ENCODE measurements at regions not wholly inside any gene's neighbourhood (a gene's known extent, or its start where the extent isn't known, plus 50 kb on each side); places are given as distances from the start of the nearest gene placed in this dataset.

GRCh38 chr21:27424601-27425000 lies 457.7 kb upstream of the ADAMTS5 start:
- DNase-seq (ENCODE audit: low read depth in 3 of 3, low spot score in 1 of 3): no peak

- no peak for DNase-seq (ENCODE audit: low read depth in 3 of 3, low spot score in 1 of 3)
Measured at GRCh38 chr21:27423906-27424595, 457.2 kb upstream of the ADAMTS5 start.

GRCh38 chr21:27423038-27423437 lies 456.1 kb upstream of the ADAMTS5 start:
- DNase-seq (ENCODE audit: low read depth in 3 of 3, low spot score in 1 of 3): no peak

GRCh38 chr21:27422435-27422834 lies 455.5 kb upstream of the ADAMTS5 start:
- DNase-seq (ENCODE audit: low read depth in 3 of 3, low spot score in 1 of 3): no peak

- DNase-seq (ENCODE audit: low read depth in 3 of 3, low spot score in 1 of 3): no peak
Measured at GRCh38 chr21:27421654-27422053, 454.8 kb upstream of the ADAMTS5 start.

- no peak for DNase-seq (ENCODE audit: low read depth in 3 of 3, low spot score in 1 of 3)
Measured at GRCh38 chr21:27419153-27419552, 452.3 kb upstream of the ADAMTS5 start.

GRCh38 chr21:27418346-27418745 lies 451.5 kb upstream of the ADAMTS5 start:
- DNase-seq (ENCODE audit: low read depth in 3 of 3, low spot score in 1 of 3): no peak

GRCh38 chr21:27412530-27412929 lies 445.6 kb upstream of the ADAMTS5 start:
- no peak for DNase-seq (ENCODE audit: low read depth in 3 of 3, low spot score in 1 of 3)

GRCh38 chr21:27408826-27409225 lies 441.9 kb upstream of the ADAMTS5 start:
- DNase-seq (ENCODE audit: low read depth in 3 of 3, low spot score in 1 of 3): no peak

GRCh38 chr21:27407271-27407670 lies 440.4 kb upstream of the ADAMTS5 start:
- DNase-seq (ENCODE audit: low read depth in 3 of 3, low spot score in 1 of 3): no peak

- DNase-seq (ENCODE audit: low read depth in 3 of 3, low spot score in 1 of 3): no peak
Measured at GRCh38 chr21:27406300-27407009, 439.6 kb upstream of the ADAMTS5 start.

GRCh38 chr21:27403011-27403410 lies 436.1 kb upstream of the ADAMTS5 start:
- no peak for DNase-seq (ENCODE audit: low read depth in 3 of 3, low spot score in 1 of 3)

- DNase-seq (ENCODE audit: low read depth in 3 of 3, low spot score in 1 of 3): no peak
Measured at GRCh38 chr21:27400045-27400444, 433.2 kb upstream of the ADAMTS5 start.

- no peak for DNase-seq (ENCODE audit: low read depth in 3 of 3, low spot score in 1 of 3)
Measured at GRCh38 chr21:27397578-27397977, 430.7 kb upstream of the ADAMTS5 start.

GRCh38 chr21:27393726-27394125 lies 426.8 kb upstream of the ADAMTS5 start:
- no peak for DNase-seq (ENCODE audit: low read depth in 3 of 3, low spot score in 1 of 3)

GRCh38 chr21:27391990-27392389 lies 425.1 kb upstream of the ADAMTS5 start:
- no peak for DNase-seq (ENCODE audit: low read depth in 3 of 3, low spot score in 1 of 3)

- no peak for DNase-seq (ENCODE audit: low read depth in 3 of 3, low spot score in 1 of 3)
Measured at GRCh38 chr21:27390384-27390783, 423.5 kb upstream of the ADAMTS5 start.

GRCh38 chr21:27388825-27389224 lies 421.9 kb upstream of the ADAMTS5 start:
- DNase-seq (ENCODE audit: low read depth in 3 of 3, low spot score in 1 of 3): no peak

- DNase-seq (ENCODE audit: low read depth in 3 of 3, low spot score in 1 of 3): no peak
Measured at GRCh38 chr21:27382404-27382803, 415.5 kb upstream of the ADAMTS5 start.

GRCh38 chr21:27380303-27380702 lies 413.4 kb upstream of the ADAMTS5 start:
- DNase-seq (ENCODE audit: low read depth in 3 of 3, low spot score in 1 of 3): no peak

- DNase-seq (ENCODE audit: low read depth in 3 of 3, low spot score in 1 of 3): no peak
Measured at GRCh38 chr21:27379354-27379753, 412.5 kb upstream of the ADAMTS5 start.

- no peak for DNase-seq (ENCODE audit: low read depth in 3 of 3, low spot score in 1 of 3)
Measured at GRCh38 chr21:27372381-27372780, 405.5 kb upstream of the ADAMTS5 start.

GRCh38 chr21:27371975-27372331 lies 405.1 kb upstream of the ADAMTS5 start:
- DNase-seq (ENCODE audit: low read depth in 3 of 3, low spot score in 1 of 3): no peak

Measured in stimulated activated CD4-positive, alpha-beta T cell treated with anti-CD3 and anti-CD28 coated beads, TNF-alpha, amount 100 ng/mL, for 1 hour (primary cell).